DLD1 (cell line): ENCODE measurements at regions not wholly inside any gene's neighbourhood (a gene's known extent, or its start where the extent isn't known, plus 50 kb on each side); places are given as distances from the start of the nearest gene placed in this dataset.
"Not testable (repeated sequence)": the region's sequence is repeated elsewhere in the genome, so short reads cannot be mapped to it uniquely, and the experiment has no call there.

Experiments
- in situ Hi-C: cut with HindIII; loops from 2 replicates; pipeline ENCODE4 v1.10.0; 2017; ENCODE audit warnings: low sequenced_read_pairs

- in situ Hi-C loops = no loop called here
Observed at GRCh38 chrX:43345166-43345565, 310.9 kb upstream of the MAOA start.

GRCh38 chrX:43349363-43349762, 306.7 kb upstream of the MAOA start:
- in situ Hi-C loops = no loop called here

- in situ Hi-C loops = no loop called here
Observed at GRCh38 chrX:43350935-43351334, 305.2 kb upstream of the MAOA start.

GRCh38 chrX:43357741-43358140, 298.4 kb upstream of the MAOA start:
- in situ Hi-C loops = no loop called here

GRCh38 chrX:43373032-43373431, 283.1 kb upstream of the MAOA start:
- in situ Hi-C loops = no loop called here

- in situ Hi-C loops = no loop called here
Observed at GRCh38 chrX:43375136-43375535, 281.0 kb upstream of the MAOA start.

GRCh38 chrX:43380704-43381103, 275.4 kb upstream of the MAOA start:
- in situ Hi-C loops = no loop called here

- in situ Hi-C loops = no loop called here
Observed at GRCh38 chrX:43386875-43387274, 269.2 kb upstream of the MAOA start.

GRCh38 chrX:43405191-43405590, 250.9 kb upstream of the MAOA start:
- in situ Hi-C loops = no loop called here

GRCh38 chrX:43423876-43424275, 232.2 kb upstream of the MAOA start:
- in situ Hi-C loops = no loop called here

- in situ Hi-C loops = no loop called here
Observed at GRCh38 chrX:43436517-43436916, 219.6 kb upstream of the MAOA start.

- in situ Hi-C loops = no loop called here
Observed at GRCh38 chrX:43446752-43447151, 209.3 kb upstream of the MAOA start.

GRCh38 chrX:43448688-43449087, 207.4 kb upstream of the MAOA start:
- in situ Hi-C loops = no loop called here

- in situ Hi-C loops = no loop called here
Observed at GRCh38 chrX:43450355-43450754, 205.7 kb upstream of the MAOA start.

GRCh38 chrX:43451976-43452686, 204.0 kb upstream of the MAOA start:
- in situ Hi-C loops = not testable (repeated sequence)

- in situ Hi-C loops = no loop called here
Observed at GRCh38 chrX:43456063-43456462, 200.0 kb upstream of the MAOA start.

GRCh38 chrX:43456906-43457305, 199.2 kb upstream of the MAOA start:
- in situ Hi-C loops = no loop called here

- in situ Hi-C loops = no loop called here
Observed at GRCh38 chrX:43467608-43468234, 188.4 kb upstream of the MAOA start.

- in situ Hi-C loops = no loop called here
Observed at GRCh38 chrX:43469391-43470054, 186.6 kb upstream of the MAOA start.

GRCh38 chrX:43474321-43474720, 181.8 kb upstream of the MAOA start:
- in situ Hi-C loops = no loop called here

GRCh38 chrX:43479070-43479469, 177.0 kb upstream of the MAOA start:
- in situ Hi-C loops = no loop called here

- in situ Hi-C loops = no loop called here
Observed at GRCh38 chrX:43479850-43480249, 176.2 kb upstream of the MAOA start.
